SH-SY5Y (cell line): ENCODE measurements at regions not wholly inside any gene's neighbourhood (a gene's known extent, or its start where the extent isn't known, plus 50 kb on each side); places are given as distances from the start of the nearest gene placed in this dataset.

Experiments used
- GATA2 ChIP-seq: IDR thresholded peaks from 2 replicates; pipeline ENCODE4 v1.6.1; 2011; ENCODE audit warnings: mild to moderate bottlenecking, low read depth, low read length
- GATA3 ChIP-seq: IDR thresholded peaks from 2 replicates; pipeline ENCODE4 v1.6.1; 2011; ENCODE audit warnings: low read depth, mild to moderate bottlenecking, low read length, moderate library complexity

DNA sequence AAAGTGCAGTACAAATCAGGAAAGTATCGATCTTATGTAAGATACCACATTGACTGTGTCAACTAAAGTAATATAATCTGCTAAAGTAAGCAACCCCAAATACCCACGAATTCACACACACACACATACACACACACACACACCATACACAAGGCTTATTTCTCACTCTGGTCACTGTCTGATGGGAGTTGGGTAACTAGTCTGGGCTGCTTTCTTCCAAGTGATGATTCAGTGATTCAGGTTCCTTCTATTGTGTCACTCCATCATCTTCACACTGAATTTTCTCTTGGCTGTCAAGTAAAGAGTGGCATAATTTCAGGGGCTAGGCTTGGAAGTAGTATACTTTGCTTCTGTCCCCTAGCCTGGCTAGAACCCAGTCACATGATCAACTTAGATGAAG is 104.8 kb upstream of the CCDC54 start:
- TF ChIP-seq GATA3 (no peak), GATA2 (no peak)

DNA sequence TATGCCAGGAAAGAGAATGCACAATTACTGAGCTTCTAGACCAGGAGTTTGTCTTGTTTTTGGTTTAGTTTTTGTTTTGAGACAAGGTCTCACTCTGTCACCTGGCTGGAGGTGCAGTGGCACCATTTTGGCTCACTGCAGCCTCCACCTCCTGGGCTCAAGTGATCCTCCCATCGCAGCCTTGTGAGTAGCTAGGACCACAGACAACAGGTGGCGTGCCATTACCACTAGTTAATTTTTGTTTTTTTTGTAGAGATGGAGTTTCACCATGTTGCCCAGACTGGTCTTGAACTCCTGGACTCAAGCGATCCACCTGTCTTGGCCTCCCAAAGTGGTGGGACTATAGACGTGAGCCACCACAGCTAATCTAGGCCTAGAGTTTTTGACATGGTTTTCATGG is 104.4 kb upstream of the CCDC54 start:
- TF ChIP-seq GATA2 (no peak), GATA3 (no peak)

DNA sequence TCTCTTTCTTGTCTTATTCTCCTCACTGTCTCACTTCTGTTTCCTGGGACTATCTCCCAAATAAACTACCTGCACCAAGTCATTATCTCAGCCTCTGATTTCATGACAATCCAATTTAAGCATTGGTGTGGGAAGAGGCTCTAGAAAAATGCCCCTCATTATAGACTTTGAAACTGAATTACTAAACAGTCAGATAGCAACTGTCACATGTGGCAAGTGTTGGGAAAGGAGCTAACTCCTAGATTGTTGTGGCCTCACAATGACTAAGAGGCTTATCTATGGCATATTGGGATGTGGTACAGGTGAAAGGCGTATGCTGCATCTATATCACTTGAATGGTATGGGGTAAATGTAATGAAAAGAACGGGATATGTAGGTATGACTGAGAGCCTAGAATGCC is 103.5 kb upstream of the CCDC54 start:
- TF ChIP-seq GATA2, result no peak
- no peak for TF ChIP-seq GATA3

GRCh38 chr3:107275511-107275910 is 101.7 kb upstream of the CCDC54 start:
- no peak for TF ChIP-seq GATA2
- TF ChIP-seq GATA3, result no peak

- TF ChIP-seq GATA3 (no peak), GATA2 (no peak)
Measured at GRCh38 chr3:107283948-107284347, 93.3 kb upstream of the CCDC54 start.

DNA sequence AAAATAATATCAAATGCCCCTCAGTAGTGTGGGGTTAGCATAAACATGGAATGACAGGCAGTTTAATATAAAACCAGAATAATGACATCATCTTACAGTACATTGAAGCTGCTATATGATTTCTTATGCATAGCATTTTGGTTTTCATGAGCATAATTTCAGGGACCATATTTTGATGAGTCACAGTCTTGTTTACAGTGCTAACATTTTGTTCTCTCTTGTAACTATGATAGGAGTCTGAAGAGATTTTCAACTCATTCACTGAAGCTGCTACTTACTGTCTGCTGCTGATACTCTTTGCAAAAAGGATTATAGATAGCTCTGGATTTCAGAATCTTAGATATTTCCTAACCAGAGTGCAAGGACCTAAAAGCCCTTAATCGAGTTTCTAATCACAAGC is 92.6 kb upstream of the CCDC54 start:
- no peak for TF ChIP-seq GATA2
- no peak for TF ChIP-seq GATA3

- TF ChIP-seq GATA2 (no peak), GATA3 (no peak)
Measured at GRCh38 chr3:107285197-107285596, 92.0 kb upstream of the CCDC54 start.

GRCh38 chr3:107289354-107289753 is 87.9 kb upstream of the CCDC54 start:
- TF ChIP-seq GATA2 (no peak), GATA3 (no peak)

GRCh38 chr3:107294117-107294516 is 83.1 kb upstream of the CCDC54 start:
- TF ChIP-seq GATA2 (no peak), GATA3 (no peak)

GRCh38 chr3:107297597-107297996 is 79.6 kb upstream of the CCDC54 start:
- no peak for TF ChIP-seq GATA3
- TF ChIP-seq GATA2, result no peak

- TF ChIP-seq GATA2, result no peak
- no peak for TF ChIP-seq GATA3
Measured at GRCh38 chr3:107307205-107307604, 70.0 kb upstream of the CCDC54 start.

DNA sequence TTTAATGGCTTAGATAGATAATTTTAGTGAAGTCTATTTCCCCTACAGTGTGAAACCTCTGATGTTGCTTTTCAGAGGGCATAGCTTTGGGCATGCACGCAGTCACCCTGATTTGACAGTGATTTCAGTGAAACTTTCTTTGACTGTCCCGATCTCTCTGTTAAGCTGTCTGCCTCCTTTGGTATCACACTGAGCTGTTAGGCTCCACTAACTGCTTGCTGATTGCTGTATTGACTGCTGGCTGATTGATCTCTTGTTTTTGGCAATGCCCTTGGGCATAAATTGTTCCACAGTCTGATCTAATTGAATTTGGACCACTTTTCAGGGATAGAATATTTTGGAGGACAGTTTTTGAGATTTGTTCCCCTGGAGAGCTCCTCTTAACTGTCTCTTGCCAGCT is 68.5 kb upstream of the CCDC54 start:
- no peak for TF ChIP-seq GATA2
- no peak for TF ChIP-seq GATA3

GRCh38 chr3:107309312-107309711 is 67.9 kb upstream of the CCDC54 start:
- no peak for TF ChIP-seq GATA2
- no peak for TF ChIP-seq GATA3

DNA sequence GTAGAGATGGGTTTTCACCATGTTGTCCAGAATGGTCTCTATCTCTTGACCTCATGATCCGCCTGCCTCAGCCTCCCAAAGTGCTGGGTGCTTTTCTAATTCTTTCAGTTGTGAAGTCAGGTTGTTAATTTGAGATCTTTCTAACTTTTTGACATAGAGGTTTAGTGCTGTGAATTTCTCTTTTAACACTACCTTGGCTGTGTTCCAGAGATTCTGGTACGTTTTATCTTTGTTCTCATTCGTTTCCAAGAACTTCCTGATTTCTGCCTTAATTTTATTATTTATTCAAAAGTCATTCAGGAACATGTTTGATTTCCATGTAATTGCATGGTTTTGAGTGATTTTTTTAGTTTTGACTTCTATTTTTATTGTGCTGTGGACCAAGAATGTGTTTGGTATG is 63.5 kb upstream of the CCDC54 start:
- TF ChIP-seq GATA3 (no peak), GATA2 (no peak)

DNA sequence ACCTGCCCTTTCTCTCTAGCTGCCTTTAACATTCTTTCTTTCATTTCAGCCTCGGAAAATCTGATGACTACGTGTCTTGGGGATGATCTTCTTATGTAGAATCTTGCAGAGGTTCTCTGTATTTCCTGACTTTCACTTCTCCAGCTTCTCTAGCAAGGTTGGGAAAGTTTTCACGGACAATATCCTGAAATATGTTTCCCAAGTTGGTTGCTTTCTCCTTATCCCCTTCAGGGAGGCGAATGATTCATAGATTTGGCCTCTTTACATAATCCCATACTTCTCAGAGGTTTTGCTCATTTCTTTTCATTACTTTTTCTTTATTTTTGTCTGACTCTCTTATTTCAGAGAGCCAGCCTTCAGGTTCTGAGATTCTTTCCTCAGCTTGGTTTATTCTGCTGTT is 62.1 kb upstream of the CCDC54 start:
- TF ChIP-seq GATA2 (no peak), GATA3 (no peak)

GRCh38 chr3:107323723-107324122 is 53.5 kb upstream of the CCDC54 start:
- no peak for TF ChIP-seq GATA3
- no peak for TF ChIP-seq GATA2
